HEK293 (cell line): ENCODE measurements at regions not wholly inside any gene's neighbourhood (a gene's known extent, or its start where the extent isn't known, plus 50 kb on each side); places are given as distances from the start of the nearest gene placed in this dataset.

ENCODE experiments used
- CTCF ChIP-seq: fragments of 450-650 bp; formaldehyde crosslinking; IDR thresholded peaks from 2 replicates; pipeline ENCODE4 v1.5.1; 2016; ENCODE audit warnings: missing biosample characterization, missing genetic modification characterization
- REST ChIP-seq: fragments of 450-650 bp; formaldehyde crosslinking; IDR thresholded peaks from 2 replicates; pipeline ENCODE4 v1.5.1; 2016; ENCODE audit warnings: missing biosample characterization, missing genetic modification characterization
- TRIM28 ChIP-seq: IDR thresholded peaks from 2 replicates; pipeline ENCODE4 v1.6.1; 2011; ENCODE audit warnings: low read length, control low read depth, borderline replicate concordance
- ZNF214 ChIP-seq: fragments of 450-650 bp; formaldehyde crosslinking; IDR thresholded peaks from 2 replicates; pipeline ENCODE4 v1.5.1; 2017; ENCODE audit warnings: missing biosample characterization, mild to moderate bottlenecking, missing genetic modification characterization, borderline replicate concordance
- ZNF501 ChIP-seq: fragments of 450-650 bp; formaldehyde crosslinking; IDR thresholded peaks from 2 replicates; pipeline ENCODE4 v1.5.1; 2016; ENCODE audit warnings: missing biosample characterization, missing genetic modification characterization

GRCh38 chr5:87900419-87900818 lies 368.2 kb downstream of the TMEM161B start:
- TF ChIP-seq CTCF (tag by site-specific recombination) (no peak), ZNF501 (no peak), REST (no peak), ZNF214 (tag by site-specific recombination) (no peak), TRIM28 (no peak)
